Cardiac septum (tissue), 1 donor: ENCODE measurements at regions not wholly inside any gene's neighbourhood (a gene's known extent, or its start where the extent isn't known, plus 50 kb on each side); places are given as distances from the start of the nearest gene placed in this dataset.

Experiments used
- DNase-seq: peaks from one replicate; pipeline ENCODE4 v3.0.0-alpha.2; 2020; ENCODE audit warnings: low spot score
- intact Hi-C: fragments of 100-400 bp; cut with DNase I; formaldehyde crosslinking; loops from one replicate; pipeline ENCODE4 v1.14.0; 2022
- donor health status: DM: no; HTN: no; CAD: no.

GRCh38 chr2:105627534-105627933 lies 117.2 kb upstream of the NCK2 start:
- intact Hi-C loops, result no loop called here
- no peak for DNase-seq

- no peak for DNase-seq
- intact Hi-C loops, result no loop called here
Observed at GRCh38 chr2:105626966-105627340, 117.8 kb upstream of the NCK2 start.

- DNase-seq, result no peak
- intact Hi-C loops, result no loop called here
Observed at GRCh38 chr2:105626212-105626965, 118.3 kb upstream of the NCK2 start.

GRCh38 chr2:105625632-105626031 lies 119.1 kb upstream of the NCK2 start:
- intact Hi-C loops, result no loop called here
- no peak for DNase-seq

GRCh38 chr2:105621038-105621437 lies 123.7 kb upstream of the NCK2 start:
- intact Hi-C loops, result no loop called here
- DNase-seq, result no peak

- DNase-seq, result no peak
- intact Hi-C loops, result no loop called here
Observed at GRCh38 chr2:105618351-105618659, 126.4 kb upstream of the NCK2 start.

- intact Hi-C loops, result no loop called here
- DNase-seq, result no peak
Observed at GRCh38 chr2:105617631-105618350, 126.9 kb upstream of the NCK2 start.

GRCh38 chr2:105615305-105615704 lies 129.4 kb upstream of the NCK2 start:
- intact Hi-C loops, result no loop called here
- DNase-seq, result no peak

GRCh38 chr2:105611811-105612424 lies 132.8 kb upstream of the NCK2 start:
- DNase-seq, result no peak
- intact Hi-C loops, result no loop called here

GRCh38 chr2:105611333-105611637 lies 133.4 kb upstream of the NCK2 start:
- DNase-seq, result no peak

GRCh38 chr2:105610576-105611332 lies 134.0 kb upstream of the NCK2 start:
- DNase-seq, result no peak
- intact Hi-C loops, result no loop called here

More at GRCh38 chr2:105611333-105611637, 133.4 kb upstream of the NCK2 start:
- intact Hi-C loops, result no loop called here

GRCh38 chr2:105609746-105610402 lies 134.8 kb upstream of the NCK2 start:
- intact Hi-C loops, result loop anchor here (5.0 kb wide), 1 partner anchor 87 kb away; no protein-coding TSS in a partner anchor
- no peak for DNase-seq

- DNase-seq, result no peak
- intact Hi-C loops, result loop anchor here (5.0 kb wide), 1 partner anchor 89 kb away; no protein-coding TSS in a partner anchor
Observed at GRCh38 chr2:105607920-105608504, 136.7 kb upstream of the NCK2 start.

- intact Hi-C loops, result loop anchor here (5.0 kb wide), 1 partner anchor 91 kb away; no protein-coding TSS in a partner anchor
- no peak for DNase-seq
Observed at GRCh38 chr2:105606081-105606480, 138.6 kb upstream of the NCK2 start.

- intact Hi-C loops, result loop anchor here (5.0 kb wide), 1 partner anchor 92 kb away; no protein-coding TSS in a partner anchor
Observed at GRCh38 chr2:105604938-105605337, 139.8 kb upstream of the NCK2 start.

GRCh38 chr2:105600949-105601794 lies 143.5 kb upstream of the NCK2 start:
- no peak for DNase-seq
- intact Hi-C loops, result no loop called here

More at GRCh38 chr2:105604938-105605337, 139.8 kb upstream of the NCK2 start:
- DNase-seq, result no peak

- DNase-seq, result no peak
- intact Hi-C loops, result no loop called here
Observed at GRCh38 chr2:105600602-105600948, 144.1 kb upstream of the NCK2 start.

GRCh38 chr2:105600037-105600442 lies 144.7 kb upstream of the NCK2 start:
- no peak for DNase-seq
- intact Hi-C loops, result no loop called here
